ENCODE measurements at regions not wholly inside any gene's neighbourhood (a gene's known extent, or its start where the extent isn't known, plus 50 kb on each side); places are given as distances from the start of the nearest gene placed in this dataset.

- no peak overlapping the region for H4K8ac ChIP-seq (replicated peaks; ENCODE audit: insufficient read length, low read depth, low read length)
- H2BK20ac ChIP-seq (ENCODE audit: low read depth, low read length, poor library complexity, severe bottlenecking) = no peak overlapping the region
- no peak overlapping the region for H3K56ac ChIP-seq (ENCODE audit: insufficient read length, low read depth, low read length)
- TF ChIP-seq CTCF (conservative IDR thresholded peaks at IDR 0.05) = no peak
- no peaks in the 10 kb centered on the region for H3K23me2 ChIP-seq (ENCODE audit: insufficient read length, low read depth, low read length, poor library complexity, severe bottlenecking)
- no CpG with 5 or more reads among the region's 3 CpGs for WGBS (ENCODE audit: extremely low coverage, insufficient read length, low lambda C conversion rate)
- no peaks in the 10 kb centered on the region for H3K9me3 ChIP-seq (ENCODE audit: control insufficient read depth, low read depth, low read length)
- H3K9ac ChIP-seq (ENCODE audit: extremely low read depth, insufficient read length, low read length) = no peak overlapping the region
- no peak overlapping the region for H2BK120ac ChIP-seq (ENCODE audit: low read depth, low read length, poor library complexity, severe bottlenecking)
- no peak overlapping the region for H3K18ac ChIP-seq (ENCODE audit: insufficient read length, low read depth, low read length)
- H3K79me1 ChIP-seq (ENCODE audit: insufficient read depth, low read depth, low read length, poor library complexity, severe bottlenecking) = no peaks in the 10 kb centered on the region
- no peak overlapping the region for H2BK12ac ChIP-seq (ENCODE audit: insufficient read length, low read depth, low read length)
- no peak overlapping the region for H3K14ac ChIP-seq (ENCODE audit: insufficient read depth, low read length)
- Mint-ChIP-seq H3K36me3 (ENCODE audit: insufficient read depth in 1 of 3, low read depth in 3 of 3) (no peaks in the 10 kb centered on the region), H3K4me1 (no peaks in the 10 kb centered on the region), H3K27me3 (ENCODE audit: low read depth) (no peaks in the 10 kb centered on the region), H3K4me3 (no peak overlapping the region), H3K27ac (no peak overlapping the region), H3K9me3 (peaks cover 3% of the 10 kb centered on the region in 2 experiments; a peak in 3 of 5 replicates)
- DNase-seq = no peak
- no peak overlapping the region for H3T11ph ChIP-seq (ENCODE audit: low read length)
- no peak overlapping the region for H3K23ac ChIP-seq (ENCODE audit: insufficient read length, low read depth, low read length)
- no peaks in the 10 kb centered on the region for H4K20me1 ChIP-seq (ENCODE audit: control insufficient read depth, insufficient read depth, insufficient read length)
- no peak overlapping the region for H2BK5ac ChIP-seq (ENCODE audit: insufficient read length, low read length)
- H2AFZ ChIP-seq (ENCODE audit: low read length) = no peak overlapping the region
- no peak overlapping the region for H3K4ac ChIP-seq (ENCODE audit: low read depth, low read length)
- H3K27ac ChIP-seq (ENCODE audit: insufficient read length, low read depth, low read length) = no peak overlapping the region
- H2AK5ac ChIP-seq (ENCODE audit: insufficient read length, low read length) = no peak overlapping the region
- no peaks in the 10 kb centered on the region for H3K79me2 ChIP-seq (ENCODE audit: insufficient read depth, low read length)
- H2BK15ac ChIP-seq (ENCODE audit: low read depth, low read length) = no peak overlapping the region
- H3K27me3 ChIP-seq (ENCODE audit: insufficient read depth, low read length) = no peaks in the 10 kb centered on the region
- no peaks in the 10 kb centered on the region for H3K4me1 ChIP-seq (ENCODE audit: insufficient read depth, low read length)
- H4K5ac ChIP-seq (ENCODE audit: insufficient read length, low read depth, low read length) = no peak overlapping the region
- H4K91ac ChIP-seq (ENCODE audit: insufficient read length, low read depth, low read length) = no peak overlapping the region
- H3K4me2 ChIP-seq (ENCODE audit: insufficient read depth, insufficient read length, low read length) = no peak overlapping the region
Observed at GRCh38 chr18:27394687-27395086, 209.6 kb upstream of the CHST9 start.
